AG09309 (cell line): ENCODE measurements at regions not wholly inside any gene's neighbourhood (a gene's known extent, or its start where the extent isn't known, plus 50 kb on each side); places are given as distances from the start of the nearest gene placed in this dataset.

Experiments
- DNase-seq: peaks from one replicate; pipeline ENCODE4 v3.0.0-alpha.2; 2010; ENCODE audit warnings: low read depth
- H3K4me3 ChIP-seq: 2 replicates; pipeline ENCODE4 v1.5.1; 2011; ENCODE audit warnings: mild to moderate bottlenecking, low read depth, low read length, moderate library complexity; ENCODE audit not compliant: control insufficient read depth
- CTCF ChIP-seq: IDR thresholded peaks from 2 replicates; pipeline ENCODE4 v1.5.1; 2011; ENCODE audit warnings: mild to moderate bottlenecking, low read depth, low read length, inconsistent platforms; ENCODE audit not compliant: insufficient read depth, control insufficient read depth; ENCODE audit errors: missing control alignments

GRCh38 chr4:35695421-35695820 lies 548.9 kb downstream of the ARAP2 start:
- H3K4me3 ChIP-seq: no peak overlapping the region
- DNase-seq: no peak
- no peak for TF ChIP-seq CTCF

GRCh38 chr4:35697210-35697736 lies 547.0 kb downstream of the ARAP2 start:
- DNase-seq: no peak
- TF ChIP-seq CTCF: no peak
- no peak overlapping the region for H3K4me3 ChIP-seq

GRCh38 chr4:35700663-35701062 lies 543.7 kb downstream of the ARAP2 start:
- no peak for TF ChIP-seq CTCF
- no peak overlapping the region for H3K4me3 ChIP-seq
- DNase-seq: no peak

GRCh38 chr4:35709080-35709479 lies 535.2 kb downstream of the ARAP2 start:
- H3K4me3 ChIP-seq: no peak overlapping the region
- no peak for DNase-seq
- no peak for TF ChIP-seq CTCF

- no peak overlapping the region for H3K4me3 ChIP-seq
- TF ChIP-seq CTCF: no peak
- no peak for DNase-seq
Measured at GRCh38 chr4:35710343-35710742, 534.0 kb downstream of the ARAP2 start.

- TF ChIP-seq CTCF: no peak
- H3K4me3 ChIP-seq: no peak overlapping the region
- DNase-seq: no peak
Measured at GRCh38 chr4:35711127-35711526, 533.2 kb downstream of the ARAP2 start.

GRCh38 chr4:35723973-35724372 lies 520.3 kb downstream of the ARAP2 start:
- no peak for DNase-seq
- H3K4me3 ChIP-seq: no peak overlapping the region
- TF ChIP-seq CTCF: no peak
